Aorta (tissue), 5 donors: ENCODE measurements at regions not wholly inside any gene's neighbourhood (a gene's known extent, or its start where the extent isn't known, plus 50 kb on each side); places are given as distances from the start of the nearest gene placed in this dataset.
A peak's percentile ranks its signal among the peaks of the same experiment; 100 is the strongest.

Experiments
- ATAC-seq: fragments of 200-7000 bp; cut with Tn5 transposase; one replicate; pipeline ENCODE4 v1.9.1; 2022; ENCODE audit warnings: moderate library complexity; ENCODE audit not compliant: low FRiP score
- DNase-seq, 2 donors: peaks; one replicate each; pipeline ENCODE4 v3.0.0-alpha.2; 2020
- H3K27ac ChIP-seq, 2 donors: one replicate each; pipeline ENCODE4 v1.5.1; 2013; ENCODE audit warnings: low read length in 2 of 2, mild to moderate bottlenecking in 2 of 2, moderate library complexity in 2 of 2, control low read depth in 1 of 2, inconsistent platforms in 1 of 2, low read depth in 1 of 2
- H3K27me3 ChIP-seq, 2 donors: one replicate each; pipeline ENCODE4 v1.6.1; 2013; ENCODE audit warnings: control low read depth in 1 of 2, low read length in 1 of 2, mild to moderate bottlenecking in 1 of 2, moderate library complexity in 1 of 2; ENCODE audit not compliant: insufficient read depth in 2 of 2, control insufficient read depth in 1 of 2
- H3K36me3 ChIP-seq, 2 donors: one replicate each; pipeline ENCODE4 v1.6.1; 2013; ENCODE audit warnings: control low read depth in 1 of 2, low read length in 1 of 2, mild to moderate bottlenecking in 1 of 2; ENCODE audit not compliant: insufficient read depth in 2 of 2, control insufficient read depth in 1 of 2
- H3K4me1 ChIP-seq, 2 donors: one replicate each; pipeline ENCODE4 v1.6.1; 2013; ENCODE audit warnings: low read length in 2 of 2, control low read depth in 1 of 2, mild to moderate bottlenecking in 1 of 2, moderate library complexity in 1 of 2; ENCODE audit not compliant: insufficient read depth in 2 of 2, control insufficient read depth in 1 of 2
- H3K4me3 ChIP-seq, 2 donors: one replicate each; pipeline ENCODE4 v1.5.1; 2013; ENCODE audit warnings: low read length in 2 of 2, control low read depth in 1 of 2, mild to moderate bottlenecking in 1 of 2
- H3K9me3 ChIP-seq: one replicate; pipeline ENCODE4 v1.6.1; 2013; ENCODE audit warnings: mild to moderate bottlenecking, low read length; ENCODE audit not compliant: control insufficient read depth
- WGBS, 2 donors: extraction: QIAGEN DNeasy Blood & Tissue Kit; methylation state at CpG; one replicate each; pipeline ENCODE4 v1.1.7; 2013; 5-methylcytosine and 5-hydroxymethylcytosine counted together
- intact Hi-C, 2 donors: fragments of 100-400 bp; cut with DNase I; formaldehyde crosslinking; loops; one replicate each; pipeline versions ENCODE4 v1.14.2 to v1.15.0; 2022
- donor health status: healthy with polysubstance abuse.
- donor health status: Bipolar disorder and iron deficiency.
- donor health status: DM: no; HTN: no; CAD: no.
- donor health status: DM: no; HTN: no; CAD: no.
- donor health status: DM: yes; HTN: yes; CAD: no.

DNA sequence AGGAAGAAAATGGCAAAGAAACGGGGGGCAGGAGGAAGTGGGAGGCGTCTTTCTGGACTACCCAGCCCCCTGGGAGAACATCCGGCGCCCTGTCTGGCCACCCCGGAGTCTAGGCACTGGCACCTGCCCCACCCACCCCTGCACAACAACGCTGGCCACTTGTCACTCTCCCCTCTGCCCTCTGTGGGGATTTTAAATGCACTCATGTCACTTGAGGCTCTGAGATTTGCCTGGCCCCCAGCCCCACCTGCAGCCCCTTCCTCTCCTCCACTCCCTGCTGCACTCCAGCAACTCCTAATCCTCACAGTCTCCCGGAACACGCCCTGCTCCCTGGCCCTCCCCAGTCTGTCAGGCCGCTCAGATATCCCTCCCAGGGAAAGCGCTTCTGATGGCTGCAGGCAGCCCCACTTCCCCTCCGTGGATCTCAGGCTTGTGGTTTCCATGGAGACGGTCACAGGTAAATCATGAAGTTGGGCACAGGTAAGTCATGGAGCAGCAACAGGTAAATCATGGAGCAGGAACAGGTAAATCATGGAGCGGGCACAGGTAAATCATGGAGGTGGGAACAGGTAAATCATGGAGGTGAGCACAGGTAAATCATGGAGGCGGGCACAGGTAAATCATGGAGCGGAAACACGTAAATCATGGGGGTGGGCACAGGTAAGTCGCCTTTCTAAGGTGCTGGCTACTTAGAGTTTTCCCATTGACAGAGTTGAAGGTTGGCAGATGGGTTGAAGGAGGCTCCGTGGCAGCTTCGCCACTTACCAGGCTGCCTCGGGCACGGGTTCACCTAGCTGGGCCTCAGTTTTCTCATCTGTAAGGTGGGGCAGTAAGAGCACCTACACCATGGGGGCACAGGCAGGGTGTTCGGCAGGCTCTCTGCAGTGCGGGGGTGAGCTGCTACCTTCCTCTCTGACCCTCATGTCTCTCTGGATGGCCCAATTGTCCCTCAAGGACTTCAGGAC, 79.0 kb upstream of the SHISAL1 start:
- Histone ChIP-seq H3K9me3 (no peaks in the 10 kb centered on the region), H3K27ac (no peak overlapping the region), H3K4me3 (no peak overlapping the region), H3K4me1 (no peaks in the 10 kb centered on the region), H3K36me3 (no peaks in the 10 kb centered on the region), H3K27me3 (no peaks in the 10 kb centered on the region)
- DNase-seq: peak; percentile 20 to 39
- intact Hi-C loops: no loop called here
- ATAC-seq: no peak
- 73 to 74% methylated on average over 23 of the region's 23 CpGs for WGBS, 2 donors

DNA sequence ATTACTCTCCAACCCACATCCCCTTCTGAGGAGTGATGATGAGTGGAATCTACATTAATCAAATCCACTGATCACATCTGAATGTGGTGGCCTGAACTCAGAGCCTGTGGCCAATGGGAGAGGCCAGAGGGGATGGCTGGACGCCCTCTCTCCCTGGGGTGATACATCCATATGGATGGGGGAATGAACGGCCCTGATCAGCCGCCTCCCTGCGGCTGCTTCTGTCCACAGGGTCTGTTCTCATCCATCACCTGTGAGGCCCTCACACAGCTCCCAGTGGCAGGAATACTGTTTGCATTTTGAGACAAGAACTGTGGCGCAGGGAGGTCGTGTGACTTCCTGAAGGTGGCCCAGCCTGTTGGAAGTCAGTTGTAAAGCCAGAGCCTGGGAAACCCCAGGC, 78.3 kb upstream of the SHISAL1 start:
- ATAC-seq (no peak), DNase-seq (peak; percentile 5 to 42)
- Histone ChIP-seq H3K4me1 (no peaks in the 10 kb centered on the region), H3K36me3 (no peaks in the 10 kb centered on the region), H3K27me3 (no peaks in the 10 kb centered on the region), H3K27ac (no peak overlapping the region), H3K9me3 (no peaks in the 10 kb centered on the region), H3K4me3 (no peak overlapping the region)
- intact Hi-C loops: no loop called here
- WGBS, 2 donors: 64 to 77% methylated on average over 6 of the region's 6 CpGs

DNA sequence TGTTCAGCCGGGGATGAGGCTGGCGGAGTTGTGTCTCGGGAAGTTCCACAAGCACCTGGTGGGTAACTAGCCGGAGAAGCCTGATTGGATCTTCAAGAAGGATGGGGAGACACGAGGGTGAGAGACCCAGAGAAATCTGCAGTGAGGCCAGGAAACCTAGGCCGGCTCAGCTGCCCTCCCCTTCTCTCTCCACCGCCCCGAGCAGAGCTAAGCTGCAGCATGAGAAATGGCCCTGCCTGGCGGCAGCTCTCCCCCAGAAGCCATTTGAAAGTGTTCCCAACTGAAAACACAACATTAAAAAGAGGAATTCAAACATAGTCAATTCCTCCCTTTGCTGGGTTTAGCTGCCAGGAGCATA, 77.8 kb upstream of the SHISAL1 start:
- DNase-seq (peak; percentile 17 to 52), ATAC-seq (no peak)
- WGBS, 2 donors: 82 to 83% methylated on average over 9 of the region's 9 CpGs
- Histone ChIP-seq H3K27me3 (no peaks in the 10 kb centered on the region), H3K4me3 (no peak overlapping the region), H3K9me3 (no peaks in the 10 kb centered on the region), H3K36me3 (no peaks in the 10 kb centered on the region), H3K27ac (no peak overlapping the region), H3K4me1 (no peaks in the 10 kb centered on the region)
- intact Hi-C loops: no loop called here

DNA sequence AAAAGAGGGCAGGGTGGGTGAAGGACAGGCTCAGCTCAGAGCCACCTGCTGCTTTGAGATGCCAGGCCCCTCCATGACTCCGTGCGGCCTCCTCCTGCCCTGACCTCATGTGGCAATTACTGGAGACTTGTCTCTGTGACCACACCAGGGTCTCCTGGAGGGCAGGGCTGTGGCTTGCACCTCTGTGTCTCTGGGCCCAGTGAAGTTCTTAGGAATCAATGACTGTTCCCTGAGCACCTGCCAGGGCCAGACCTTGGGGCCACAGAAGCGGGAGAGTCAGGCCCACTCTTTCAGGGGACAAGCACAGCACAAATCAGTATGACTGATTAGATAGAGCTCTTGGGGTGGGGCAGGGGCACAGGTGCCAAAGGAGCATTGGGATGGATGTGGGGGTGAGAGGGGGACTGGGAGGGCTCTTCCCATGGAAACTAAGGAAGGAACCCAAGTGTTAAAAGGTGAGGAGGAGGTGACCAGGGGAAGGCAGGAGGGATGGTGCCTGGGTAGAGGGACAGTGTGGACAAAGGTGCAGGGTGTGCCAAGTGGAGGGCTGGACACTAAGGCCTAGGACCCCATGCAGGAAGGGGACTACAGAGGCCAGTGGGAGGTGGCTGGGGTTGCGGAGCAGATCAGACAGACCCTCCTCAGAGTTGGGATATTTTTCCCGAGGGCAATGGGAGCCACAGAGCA, 77.3 kb upstream of the SHISAL1 start:
- DNase-seq: peak; percentile 12 to 56
- no peak overlapping the region for H3K4me3 ChIP-seq
- no peaks in the 10 kb centered on the region for H3K9me3 ChIP-seq
- intact Hi-C loops: no loop called here
- H3K4me1 ChIP-seq: no peaks in the 10 kb centered on the region
- no peak overlapping the region for H3K27ac ChIP-seq
- H3K27me3 ChIP-seq: no peaks in the 10 kb centered on the region
- ATAC-seq: no peak
- no peaks in the 10 kb centered on the region for H3K36me3 ChIP-seq
- 94 to 96% methylated on average over 5 of the region's 5 CpGs for WGBS, 2 donors

DNA sequence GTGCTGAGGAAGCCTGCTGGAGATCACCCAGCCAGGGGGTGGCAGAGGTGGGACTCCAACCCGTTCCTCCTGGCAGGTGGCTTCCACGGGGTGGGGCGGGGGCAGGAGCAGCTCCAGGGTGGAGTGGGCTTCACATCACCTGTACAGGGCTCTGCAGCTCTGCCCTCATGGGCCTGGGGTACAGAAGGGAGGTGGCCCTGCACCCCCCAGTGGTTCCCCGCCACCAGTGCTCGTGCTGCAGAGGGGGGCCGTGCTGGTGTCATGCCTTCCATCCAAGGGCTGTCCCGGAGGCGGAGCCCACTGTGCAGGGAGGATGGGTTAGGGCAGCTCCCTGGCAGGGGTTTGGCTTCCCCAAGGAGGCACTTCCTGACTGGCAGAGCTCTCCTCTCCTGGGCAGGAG, 76.4 kb upstream of the SHISAL1 start:
- DNase-seq: peak; percentile 35 to 68

DNA sequence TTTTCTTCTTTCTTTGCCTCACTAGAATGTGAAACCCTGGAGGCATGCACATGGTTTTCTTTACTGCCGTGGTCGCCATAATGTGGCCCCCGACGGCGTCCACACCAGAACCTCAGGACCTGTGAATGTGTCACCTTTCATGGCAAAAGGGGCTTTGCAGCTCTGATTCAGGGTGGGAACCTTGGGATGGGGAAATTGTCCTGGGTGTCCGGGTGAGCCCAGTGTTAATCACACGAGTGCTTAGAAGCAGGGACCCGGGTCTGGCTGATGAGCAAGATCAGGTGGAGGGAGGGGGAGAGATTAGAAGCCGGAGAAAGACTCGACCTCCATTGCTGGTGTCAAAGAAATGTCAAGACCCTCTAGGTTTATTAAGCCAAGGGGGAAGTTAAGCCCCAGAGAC, 74.7 kb upstream of the SHISAL1 start:
- H3K4me3 ChIP-seq: no peak overlapping the region
- no peaks in the 10 kb centered on the region for H3K27me3 ChIP-seq
- no peak overlapping the region for H3K27ac ChIP-seq
- H3K9me3 ChIP-seq: no peaks in the 10 kb centered on the region
- intact Hi-C loops: no loop called here
- no peak for ATAC-seq
- no peaks in the 10 kb centered on the region for H3K36me3 ChIP-seq
- 78 to 79% methylated on average over 10 of the region's 10 CpGs for WGBS, 2 donors
- peak; percentile 18 to 38 for DNase-seq
- H3K4me1 ChIP-seq: no peaks in the 10 kb centered on the region

More for the DNA sequence above, 76.4 kb upstream of the SHISAL1 start:
- H3K4me3 ChIP-seq: no peak overlapping the region
- no peaks in the 10 kb centered on the region for H3K36me3 ChIP-seq
- H3K27ac ChIP-seq: no peak overlapping the region
- no peak for ATAC-seq
- H3K9me3 ChIP-seq: no peaks in the 10 kb centered on the region
- no peaks in the 10 kb centered on the region for H3K4me1 ChIP-seq
- 69 to 77% methylated on average over 8 of the region's 8 CpGs for WGBS, 2 donors
- intact Hi-C loops: no loop called here
- no peaks in the 10 kb centered on the region for H3K27me3 ChIP-seq

DNA sequence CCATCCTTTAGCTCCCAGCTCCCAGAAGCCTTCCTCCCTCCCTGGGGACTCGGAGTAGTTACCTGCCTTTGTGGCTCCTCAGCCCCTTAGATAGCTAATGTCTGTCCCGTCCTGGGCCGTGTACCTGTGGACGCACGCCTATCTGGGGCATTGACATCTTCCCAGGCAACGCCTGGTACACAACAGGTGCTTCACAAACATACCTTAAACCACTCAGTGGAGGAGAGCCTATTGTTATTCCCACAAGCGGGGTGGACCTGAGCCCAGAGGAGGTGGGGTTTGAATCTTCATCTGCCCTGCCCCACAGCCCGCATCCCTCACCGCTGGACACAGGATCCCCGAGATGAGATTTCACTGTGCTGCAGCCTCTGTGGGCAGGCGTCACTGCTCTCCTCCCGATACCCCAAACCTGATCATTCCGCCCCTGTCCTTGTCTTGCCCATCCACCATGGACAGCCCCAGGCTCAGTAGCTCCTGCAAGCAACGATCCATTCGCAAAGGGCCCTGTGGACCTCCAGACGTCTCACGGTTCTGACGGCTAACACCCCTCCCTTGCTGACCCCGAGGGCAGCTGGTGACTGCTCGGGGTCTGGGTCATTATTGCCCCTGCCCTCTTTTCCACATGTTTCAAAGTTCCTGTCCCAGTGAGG, 73.8 kb upstream of the SHISAL1 start:
- 76 to 80% methylated on average over 20 of the region's 20 CpGs for WGBS, 2 donors
- DNase-seq (peak; percentile 39 to 46), ATAC-seq (no peak)
- no peaks in the 10 kb centered on the region for H3K9me3 ChIP-seq
- no peak overlapping the region for H3K4me3 ChIP-seq
- H3K27me3 ChIP-seq: no peaks in the 10 kb centered on the region
- intact Hi-C loops: no loop called here
- no peaks in the 10 kb centered on the region for H3K36me3 ChIP-seq
- no peak overlapping the region for H3K27ac ChIP-seq
- H3K4me1 ChIP-seq: no peaks in the 10 kb centered on the region

DNA sequence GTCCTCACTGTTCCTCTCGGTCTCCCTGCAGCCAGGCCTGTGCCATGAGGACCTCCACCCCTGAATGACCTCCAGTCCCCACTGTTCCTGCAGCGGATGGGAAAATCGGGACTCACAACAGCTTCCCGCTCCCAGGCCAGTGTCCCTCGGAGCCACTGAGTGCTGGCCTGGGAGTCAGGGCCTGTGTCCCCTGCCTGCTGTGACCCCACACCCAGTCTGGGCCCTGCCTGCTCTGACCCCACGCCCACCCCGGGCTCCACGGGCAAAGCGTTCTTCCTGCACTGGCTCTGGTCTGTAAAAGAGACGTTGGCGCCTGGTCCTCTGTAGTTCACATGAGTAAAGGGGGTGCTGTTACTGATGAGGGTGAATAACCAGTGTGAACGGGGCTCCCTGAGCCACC, 73.0 kb upstream of the SHISAL1 start:
- no peaks in the 10 kb centered on the region for H3K4me1 ChIP-seq
- no peaks in the 10 kb centered on the region for H3K36me3 ChIP-seq
- ATAC-seq (no peak), DNase-seq (peak; percentile 31 to 51)
- intact Hi-C loops: no loop called here
- H3K27ac ChIP-seq: no peak overlapping the region
- 93 to 94% methylated on average over 12 of the region's 12 CpGs for WGBS, 2 donors
- H3K4me3 ChIP-seq: no peak overlapping the region
- H3K9me3 ChIP-seq: no peaks in the 10 kb centered on the region
- no peaks in the 10 kb centered on the region for H3K27me3 ChIP-seq
